Loucy (cell line): ENCODE measurements at regions not wholly inside any gene's neighbourhood (a gene's known extent, or its start where the extent isn't known, plus 50 kb on each side); places are given as distances from the start of the nearest gene placed in this dataset.

ENCODE experiments used
- H2AFZ ChIP-seq: fragments of 200-600 bp; sonication (generic); 2 replicates; pipeline ENCODE4 v1.6.0; 2016; ENCODE audit warnings: antibody characterized with exemption, mild to moderate bottlenecking, low read length, moderate library complexity
- H3F3A ChIP-seq: fragments of 200-600 bp; 2 replicates; pipeline ENCODE4 v1.6.0; 2016; ENCODE audit warnings: antibody characterized with exemption, low read depth, mild to moderate bottlenecking
- H3K27me3 ChIP-seq: fragments of 200-600 bp; sonication (generic); 2 replicates; pipeline ENCODE4 v1.6.1; 2014; ENCODE audit warnings: low read length, mild to moderate bottlenecking; ENCODE audit not compliant: insufficient read depth, poor library complexity, severe bottlenecking
- H3K36me3 ChIP-seq: fragments of 200-600 bp; sonication (generic); 2 replicates; pipeline ENCODE4 v1.6.1; 2016; ENCODE audit warnings: low read length; ENCODE audit not compliant: insufficient read depth
- H3K4me1 ChIP-seq: fragments of 200-600 bp; sonication (generic); 2 replicates; pipeline ENCODE4 v1.5.1; 2014; ENCODE audit warnings: low read length, mild to moderate bottlenecking; ENCODE audit not compliant: insufficient read depth, poor library complexity, severe bottlenecking
- H3K4me2 ChIP-seq: fragments of 200-600 bp; sonication (generic); 2 replicates; pipeline ENCODE4 v1.6.0; 2014; ENCODE audit warnings: antibody characterized with exemption, low read length, low read depth, mild to moderate bottlenecking; ENCODE audit not compliant: poor library complexity, severe bottlenecking
- H3K4me3 ChIP-seq: fragments of 200-600 bp; sonication (generic); 2 replicates; pipeline ENCODE4 v1.5.1; 2014; ENCODE audit warnings: low read length, mild to moderate bottlenecking, mixed read lengths; ENCODE audit not compliant: poor library complexity, severe bottlenecking
- H3K79me2 ChIP-seq: fragments of 200-600 bp; sonication (generic); 2 replicates; pipeline ENCODE4 v1.6.1; 2014; ENCODE audit warnings: low read length; ENCODE audit not compliant: insufficient read depth
- H3K9ac ChIP-seq: fragments of 200-600 bp; sonication (generic); 2 replicates; pipeline ENCODE4 v1.6.0; 2014; ENCODE audit warnings: mild to moderate bottlenecking, low read depth, low read length, moderate library complexity; ENCODE audit not compliant: poor library complexity, severe bottlenecking
- H3K9me2 ChIP-seq: fragments of 200-600 bp; sonication (generic); replicated peaks from 2 replicates; pipeline ENCODE4 v1.6.1; 2016; ENCODE audit warnings: low read depth, low read length, mixed read lengths
- H3K9me3 ChIP-seq: fragments of 200-600 bp; sonication (generic); 2 replicates; pipeline ENCODE4 v1.6.1; 2014; ENCODE audit warnings: mild to moderate bottlenecking, antibody characterized with exemption, low read length, low read depth; ENCODE audit not compliant: insufficient read depth
- H4K20me1 ChIP-seq: fragments of 200-600 bp; sonication (generic); 2 replicates; pipeline ENCODE4 v1.6.0; 2014; ENCODE audit warnings: antibody characterized with exemption, low read length, mild to moderate bottlenecking; ENCODE audit not compliant: insufficient read depth, poor library complexity, severe bottlenecking
- CTCF ChIP-seq: fragments of 200-600 bp; sonication (generic); conservative IDR thresholded peaks from 2 replicates; pipeline ENCODE4 v1.5.1; 2014; ENCODE audit warnings: mild to moderate bottlenecking, antibody characterized with exemption, low read length
- EZH2phosphoT487 ChIP-seq: fragments of 200-600 bp; IDR thresholded peaks from 2 replicates; pipeline ENCODE4 v1.6.1; 2018; ENCODE audit warnings: antibody characterized with exemption, mild to moderate bottlenecking, moderate library complexity, borderline replicate concordance

- H3K9me2 ChIP-seq = no peaks in the 10 kb centered on the region
- no peak overlapping the region for H3K4me2 ChIP-seq
- no peaks in the 10 kb centered on the region for H3K79me2 ChIP-seq
- no peak for TF ChIP-seq CTCF
- TF ChIP-seq EZH2phosphoT487 = no peak
- H3K4me1 ChIP-seq = no peaks in the 10 kb centered on the region
- H3K9me3 ChIP-seq = no peaks in the 10 kb centered on the region
- no peaks in the 10 kb centered on the region for H3F3A ChIP-seq
- H2AFZ ChIP-seq = no peak overlapping the region
- H3K27me3 ChIP-seq = no peaks in the 10 kb centered on the region
- no peak overlapping the region for H3K4me3 ChIP-seq
- H4K20me1 ChIP-seq = no peaks in the 10 kb centered on the region
- H3K36me3 ChIP-seq = no peaks in the 10 kb centered on the region
- H3K9ac ChIP-seq = no peak overlapping the region
Measured at GRCh38 chr6:141788096-141788495, 344.6 kb upstream of the GJE1 start.

GRCh38 chr6:141783585-141783984, 349.1 kb upstream of the GJE1 start:
- H3K4me3 ChIP-seq = no peak overlapping the region
- H3K4me1 ChIP-seq = no peaks in the 10 kb centered on the region
- H3K4me2 ChIP-seq = no peak overlapping the region
- H3K27me3 ChIP-seq = no peaks in the 10 kb centered on the region
- no peaks in the 10 kb centered on the region for H3K9me3 ChIP-seq
- no peaks in the 10 kb centered on the region for H3K79me2 ChIP-seq
- H3K9me2 ChIP-seq = no peaks in the 10 kb centered on the region
- no peaks in the 10 kb centered on the region for H4K20me1 ChIP-seq
- H3F3A ChIP-seq = no peaks in the 10 kb centered on the region
- TF ChIP-seq EZH2phosphoT487 = no peak
- no peak for TF ChIP-seq CTCF
- no peak overlapping the region for H2AFZ ChIP-seq
- H3K9ac ChIP-seq = no peak overlapping the region
- H3K36me3 ChIP-seq = no peaks in the 10 kb centered on the region

GRCh38 chr6:141780296-141780695, 352.4 kb upstream of the GJE1 start:
- H3K4me3 ChIP-seq = no peak overlapping the region
- H3K79me2 ChIP-seq = no peaks in the 10 kb centered on the region
- H3K27me3 ChIP-seq = no peaks in the 10 kb centered on the region
- H2AFZ ChIP-seq = no peak overlapping the region
- no peaks in the 10 kb centered on the region for H3K9me2 ChIP-seq
- H4K20me1 ChIP-seq = no peaks in the 10 kb centered on the region
- TF ChIP-seq CTCF (no peak), EZH2phosphoT487 (no peak)
- H3K4me2 ChIP-seq = no peak overlapping the region
- no peak overlapping the region for H3K9ac ChIP-seq
- H3K4me1 ChIP-seq = no peaks in the 10 kb centered on the region
- no peaks in the 10 kb centered on the region for H3F3A ChIP-seq
- H3K9me3 ChIP-seq = no peaks in the 10 kb centered on the region
- no peaks in the 10 kb centered on the region for H3K36me3 ChIP-seq
